K562 (cell line): ENCODE measurements at regions not wholly inside any gene's neighbourhood (a gene's known extent, or its start where the extent isn't known, plus 50 kb on each side); places are given as distances from the start of the nearest gene placed in this dataset.

Experiments
- ATAC-seq: fragments of 200-7000 bp; cut with Tn5 transposase; 3 replicates; pipeline ENCODE4 v1.9.1; 2020; ENCODE audit warnings: moderate library complexity
- BruUV-seq: library from RNA; stranded (reverse); fragments of 400-500 nt; replicated peaks from 2 replicates; lab custom pipeline; 2021; lab: Mats Ljungman, UMichigan
- CTCF ChIA-PET: fragments of 300-600 bp; formaldehyde crosslinking; extraction: SDS; loops from one replicate; lab custom pipeline; 2021; ENCODE audit warnings: low intra/inter-chr PET ratio; lab: Yijun Ruan, JAX
- POLR2A ChIA-PET: fragments of 300-600, 350-650 bp; sonication (Branson Sonifier 250); formaldehyde crosslinking; extraction: SDS; loops from one replicate; lab custom pipeline; 2021; ENCODE audit warnings: antibody characterized with exemption, inconsistent platforms; lab: Yijun Ruan, JAX
- DNase-seq, 4 experiments: peaks; one replicate each; pipeline versions ENCODE4 v3.0.0 to v3.0.0-alpha.2; 2011 to 2018; ENCODE audit warnings: low spot score in 3 of 4, mixed read lengths in 3 of 4; ENCODE audit errors: extremely low read depth in 1 of 4
- FAIRE-seq: peaks from 2 replicates; lab custom pipeline; 2011; peaks lifted over from hg19 to GRCh38; lab: Jason Lieb, UNC
- H2AFZ ChIP-seq: 2 replicates; pipeline ENCODE4 v1.6.0; 2011; ENCODE audit warnings: low read depth, low read length, control low read depth, inconsistent platforms
- H3K27ac ChIP-seq: fragments of 200-600 bp; 3 replicates; pipeline ENCODE4 v1.8.0; 2011; ENCODE audit warnings: low read depth, mild to moderate bottlenecking, control low read depth, inconsistent platforms, low read length, moderate library complexity, mixed read lengths; ENCODE audit errors: extremely low read depth
- H3K27me3 ChIP-seq, 2 experiments: fragments of 300-600 bp in 1 of 2; 2 replicates in 1 of 2; 3 replicates in 1 of 2; pipeline versions ENCODE4 v1.6.0 to v1.8.0; 2011; ENCODE audit warnings: inconsistent platforms in 2 of 2, low read length in 2 of 2, mild to moderate bottlenecking in 1 of 2, mixed read lengths in 1 of 2, moderate library complexity in 1 of 2; ENCODE audit not compliant: control insufficient read depth in 2 of 2, insufficient read depth in 2 of 2
- H3K36me3 ChIP-seq: fragments of 300-600 bp; 3 replicates; pipeline ENCODE4 v1.8.0; 2011; ENCODE audit warnings: mild to moderate bottlenecking, low read length, inconsistent platforms; ENCODE audit not compliant: control insufficient read depth, insufficient read depth
- H3K4me1 ChIP-seq, 2 experiments: fragments of 200-600 bp in 1 of 2; replicated peaks in 1 of 2; 2 replicates in 1 of 2; 3 replicates in 1 of 2; pipeline versions ENCODE4 v1.5.1 to v1.8.0; 2011; ENCODE audit warnings: inconsistent platforms in 2 of 2, low read length in 2 of 2, mild to moderate bottlenecking in 1 of 2, mixed read lengths in 1 of 2, moderate library complexity in 1 of 2; ENCODE audit not compliant: control insufficient read depth in 2 of 2, insufficient read depth in 2 of 2
- H3K4me2 ChIP-seq: 2 replicates; pipeline ENCODE4 v1.6.1; 2011; ENCODE audit warnings: low read length, control low read depth, inconsistent platforms, mixed read lengths; ENCODE audit not compliant: insufficient read depth
- H3K4me3 ChIP-seq: fragments of 200-600 bp; sonication (generic), shearing (Covaris generic); 2 replicates; pipeline ENCODE4 v1.5.1; 2016; ENCODE audit warnings: control low read depth, inconsistent platforms
- H3K79me2 ChIP-seq: fragments of 200-600 bp; 3 replicates; pipeline ENCODE4 v1.8.0; 2011; ENCODE audit warnings: low read length, inconsistent platforms; ENCODE audit not compliant: control insufficient read depth, insufficient read depth
- H3K9ac ChIP-seq, 2 experiments: 2 replicates each; pipeline versions ENCODE4 v1.6.0 to v1.6.1; 2011; ENCODE audit warnings: low read depth in 2 of 2, low read length in 2 of 2, control low read depth in 1 of 2, inconsistent platforms in 1 of 2, mild to moderate bottlenecking in 1 of 2, mixed read lengths in 1 of 2; ENCODE audit not compliant: insufficient read depth in 1 of 2
- H3K9me1 ChIP-seq: one replicate; pipeline ENCODE4 v1.6.0; 2011; ENCODE audit warnings: inconsistent platforms, mild to moderate bottlenecking, low read length, moderate library complexity; ENCODE audit not compliant: control insufficient read depth, insufficient read depth
- H3K9me3 ChIP-seq: replicated peaks from 2 replicates; pipeline ENCODE4 v1.5.1; 2011; ENCODE audit warnings: low read depth, low read length, inconsistent platforms; ENCODE audit not compliant: control insufficient read depth, insufficient read depth
- H4K20me1 ChIP-seq: replicated peaks from 2 replicates; pipeline ENCODE4 v1.6.1; 2011; ENCODE audit warnings: low read length, inconsistent platforms, mixed read lengths; ENCODE audit not compliant: control insufficient read depth, insufficient read depth
- ASH1L ChIP-seq: fragments of 450-650 bp; IDR thresholded peaks from 2 replicates; pipeline ENCODE4 v1.6.1; 2018; ENCODE audit warnings: borderline replicate concordance, mild to moderate bottlenecking, low read depth; ENCODE audit not compliant: partially characterized antibody
- ELF4 ChIP-seq: fragments of 450-650 bp; formaldehyde crosslinking; IDR thresholded peaks from 2 replicates; pipeline ENCODE4 v1.4.0; 2022; ENCODE audit warnings: missing genetic modification characterization
- SAP30 ChIP-seq: fragments of 200-600 bp; sonication (generic); IDR thresholded peaks from 2 replicates; pipeline ENCODE4 v1.6.1; 2012; ENCODE audit warnings: borderline replicate concordance, low read depth, mild to moderate bottlenecking, moderate library complexity, low read length, control low read depth, inconsistent platforms; ENCODE audit not compliant: insufficient read depth, poor library complexity, severe bottlenecking
- TAL1 ChIP-seq: fragments of 450-650 bp; IDR thresholded peaks from 2 replicates; pipeline ENCODE4 v1.6.1; 2016; ENCODE audit warnings: mild to moderate bottlenecking
- ZNF134 ChIP-seq: fragments of 250-450 bp; sonication (Bioruptor Pico); conservative IDR thresholded peaks from 2 replicates; pipeline ENCODE4 v1.4.0; 2020
- ZNF239 ChIP-seq: fragments of 250-450 bp; sonication (Bioruptor Pico); IDR thresholded peaks from 2 replicates; pipeline ENCODE4 v1.4.0; 2020; ENCODE audit warnings: mild to moderate bottlenecking
- ZNF280A ChIP-seq: fragments of 450-650 bp; IDR thresholded peaks from 2 replicates; pipeline ENCODE4 v1.6.1; 2018; ENCODE audit warnings: mild to moderate bottlenecking, low read depth; ENCODE audit not compliant: partially characterized antibody
- ZNF507 ChIP-seq: conservative IDR thresholded peaks from 2 replicates; pipeline ENCODE4 v1.6.1; 2017; ENCODE audit warnings: missing genetic modification characterization, missing compliant biosample characterization
- ZNF695 ChIP-seq: fragments of 450-650 bp; formaldehyde crosslinking; IDR thresholded peaks from 2 replicates; pipeline ENCODE4 v1.4.0; 2020; ENCODE audit warnings: mild to moderate bottlenecking, moderate library complexity
- ZSCAN32 ChIP-seq: fragments of 450-650 bp; formaldehyde crosslinking; IDR thresholded peaks from 2 replicates; pipeline ENCODE4 v1.4.0; 2020; ENCODE audit warnings: mild to moderate bottlenecking, moderate library complexity
- WGBS: fragments of 100-300 bp; shearing (Covaris generic); methylation state at CpG from one replicate; pipeline ENCODE4 v1.1.6; 2016; ENCODE audit warnings: low coverage, mixed read lengths; ENCODE audit not compliant: insufficient coverage; ENCODE audit errors: missing lambda C conversion rate; 5-methylcytosine and 5-hydroxymethylcytosine counted together
- in situ Hi-C: fragments of 300-500 bp; cut with MboI; formaldehyde crosslinking; loops from 4 replicates; pipeline ENCODE4 v1.15.0; 2018; ENCODE audit warnings: inconsistent platforms, mixed read lengths
- intact Hi-C: fragments of 100-400 bp; cut with micrococcal nuclease; formaldehyde crosslinking; loops from 2 replicates; pipeline ENCODE4 v1.14.2; 2022

- TF ChIP-seq ZSCAN32 (no peak), ZNF239 (CRISPR knock-in tag) (no peak), ASH1L (no peak), ELF4 (CRISPR knock-in tag) (no peak), ZNF507 (no peak), ZNF280A (no peak), SAP30 (no peak)
- TF ChIP-seq, all 486 proteins: peak for 0
Measured at GRCh38 chr2:205913668-205914067, 172.3 kb downstream of the INO80D start (continued).

GRCh38 chr2:205911306-205911705 is 174.7 kb downstream of the INO80D start:
- FAIRE-seq: no peak
- DNase-seq: no peak
- TF ChIP-seq ZNF134 (CRISPR knock-in tag) (no peak), ZNF695 (no peak), TAL1 (no peak)
- H3K79me2 ChIP-seq: no peaks in the 10 kb centered on the region
- ChIA-PET CTCF (no interaction called here), POLR2A (interaction anchor here (0.7 kb wide), 1 partner anchor 44 kb away, joined by 4 read pairs; no protein-coding TSS in a partner anchor)
- 0% methylated on average over 2 of the region's 2 CpGs for WGBS
- BruUV-seq: no TSS peak
- no peak overlapping the region for H3K4me2 ChIP-seq
- no peaks in the 10 kb centered on the region for H3K9me3 ChIP-seq
- peaks cover 0 to 7% of the 10 kb centered on the region in 2 experiments; a peak in 3 of 5 replicates for H3K27me3 ChIP-seq
- intact Hi-C loops: no loop called here
- no peak overlapping the region for H3K27ac ChIP-seq
- no peaks in the 10 kb centered on the region for H3K4me1 ChIP-seq
- in situ Hi-C loops: no loop called here
- no peak overlapping the region for H3K4me3 ChIP-seq
- no peak overlapping the region for H2AFZ ChIP-seq
- no peak for ATAC-seq
- no peaks in the 10 kb centered on the region for H4K20me1 ChIP-seq
- no peaks in the 10 kb centered on the region for H3K9me1 ChIP-seq
- no peaks in the 10 kb centered on the region for H3K36me3 ChIP-seq
- H3K9ac ChIP-seq: no peak overlapping the region
